Sigmoid colon (tissue), 3 donors: ENCODE measurements at regions not wholly inside any gene's neighbourhood (a gene's known extent, or its start where the extent isn't known, plus 50 kb on each side); places are given as distances from the start of the nearest gene placed in this dataset.

ENCODE experiments used
- POLR2A ChIP-seq, 2 donors: fragments of 450-650 bp; IDR thresholded peaks; one replicate each; pipeline ENCODE4 v1.6.1; 2016; ENCODE audit warnings: antibody characterized with exemption in 2 of 2, mild to moderate bottlenecking in 2 of 2, moderate library complexity in 2 of 2
- TF ChIP-seq, protein P1 (sequence below), 4 experiments: fragments of 450-650 bp in 3 of 4; fragments of 200-600 bp in 1 of 4; IDR thresholded peaks; one replicate each; pipeline ENCODE4 v1.5.1; 2016 to 2019; ENCODE audit warnings: antibody characterized with exemption in 4 of 4, mild to moderate bottlenecking in 3 of 4, moderate library complexity in 2 of 4

DNA sequence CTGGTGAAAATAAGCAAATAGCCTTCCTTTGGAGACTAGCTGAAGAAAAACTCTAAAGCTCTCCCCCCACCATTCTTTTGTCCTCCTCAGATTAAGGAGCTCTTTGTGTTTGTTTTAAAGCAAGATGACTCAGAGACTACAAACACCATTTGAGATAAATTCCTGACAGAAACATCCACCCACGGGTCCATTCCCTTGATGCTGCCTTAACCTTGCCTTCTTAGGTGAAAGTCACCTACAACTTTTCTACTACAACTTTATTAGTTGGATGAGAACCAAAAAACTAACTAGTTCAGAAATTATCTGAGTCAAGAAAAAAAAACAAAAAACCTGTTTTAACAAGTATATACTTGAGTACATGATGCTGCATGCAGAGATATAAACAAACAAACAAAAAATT is 831.1 kb downstream of the NR2F1-AS1 start:
- TF ChIP-seq, protein P1, sequence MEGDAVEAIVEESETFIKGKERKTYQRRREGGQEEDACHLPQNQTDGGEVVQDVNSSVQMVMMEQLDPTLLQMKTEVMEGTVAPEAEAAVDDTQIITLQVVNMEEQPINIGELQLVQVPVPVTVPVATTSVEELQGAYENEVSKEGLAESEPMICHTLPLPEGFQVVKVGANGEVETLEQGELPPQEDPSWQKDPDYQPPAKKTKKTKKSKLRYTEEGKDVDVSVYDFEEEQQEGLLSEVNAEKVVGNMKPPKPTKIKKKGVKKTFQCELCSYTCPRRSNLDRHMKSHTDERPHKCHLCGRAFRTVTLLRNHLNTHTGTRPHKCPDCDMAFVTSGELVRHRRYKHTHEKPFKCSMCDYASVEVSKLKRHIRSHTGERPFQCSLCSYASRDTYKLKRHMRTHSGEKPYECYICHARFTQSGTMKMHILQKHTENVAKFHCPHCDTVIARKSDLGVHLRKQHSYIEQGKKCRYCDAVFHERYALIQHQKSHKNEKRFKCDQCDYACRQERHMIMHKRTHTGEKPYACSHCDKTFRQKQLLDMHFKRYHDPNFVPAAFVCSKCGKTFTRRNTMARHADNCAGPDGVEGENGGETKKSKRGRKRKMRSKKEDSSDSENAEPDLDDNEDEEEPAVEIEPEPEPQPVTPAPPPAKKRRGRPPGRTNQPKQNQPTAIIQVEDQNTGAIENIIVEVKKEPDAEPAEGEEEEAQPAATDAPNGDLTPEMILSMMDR (IDR thresholded peaks at IDR 0.05) = no peak
- no peak for TF ChIP-seq POLR2A (IDR thresholded peaks at IDR 0.05)
